Fibroblast of upper back skin (primary cell): ENCODE measurements at regions not wholly inside any gene's neighbourhood (a gene's known extent, or its start where the extent isn't known, plus 50 kb on each side); places are given as distances from the start of the nearest gene placed in this dataset.
"Not testable (repeated sequence)": the region's sequence is repeated elsewhere in the genome, so short reads cannot be mapped to it uniquely, and the experiment has no call there.

ENCODE experiments used
- DNase-seq: peaks from one replicate; pipeline ENCODE4 v3.0.0-alpha.2; 2013

DNA sequence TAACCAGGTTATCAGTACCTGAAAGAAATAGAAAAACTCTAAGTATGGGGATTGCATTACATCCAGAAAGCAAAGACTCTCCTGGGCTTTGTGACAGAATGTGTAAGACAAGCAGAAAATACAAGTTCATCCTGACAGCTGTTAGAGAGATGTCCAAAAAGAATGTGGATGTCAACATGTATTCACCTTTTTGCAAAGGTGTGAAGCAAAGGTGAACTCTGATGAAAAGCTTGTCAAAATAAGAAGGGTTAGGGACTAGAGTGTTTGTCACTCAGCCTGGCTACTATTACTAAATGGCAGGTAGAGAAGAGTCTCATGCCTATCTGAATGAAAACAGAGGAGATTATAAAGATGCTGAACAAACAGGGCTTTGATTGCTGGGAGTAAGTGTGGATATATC is 527.6 kb upstream of the CA10 start:
- no peak for DNase-seq

DNA sequence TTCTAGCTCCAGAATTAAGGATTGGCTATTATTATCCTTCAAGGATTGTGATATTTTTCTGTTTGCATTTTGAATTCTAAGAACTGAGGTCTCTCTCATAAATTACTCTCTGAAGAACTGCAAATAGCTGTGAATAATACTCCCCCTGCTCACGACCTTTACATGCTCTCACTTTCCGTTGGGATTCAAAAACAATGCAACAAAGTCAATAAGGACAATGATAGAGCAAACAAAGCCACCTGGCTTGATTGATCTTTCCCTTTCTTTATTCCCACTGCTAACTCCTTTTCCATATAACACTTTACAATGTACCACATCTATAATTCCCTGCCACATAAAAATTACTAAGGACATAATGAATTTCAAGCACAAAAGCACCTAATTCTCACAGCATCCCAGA is 523.0 kb upstream of the CA10 start:
- DNase-seq = no peak

DNA sequence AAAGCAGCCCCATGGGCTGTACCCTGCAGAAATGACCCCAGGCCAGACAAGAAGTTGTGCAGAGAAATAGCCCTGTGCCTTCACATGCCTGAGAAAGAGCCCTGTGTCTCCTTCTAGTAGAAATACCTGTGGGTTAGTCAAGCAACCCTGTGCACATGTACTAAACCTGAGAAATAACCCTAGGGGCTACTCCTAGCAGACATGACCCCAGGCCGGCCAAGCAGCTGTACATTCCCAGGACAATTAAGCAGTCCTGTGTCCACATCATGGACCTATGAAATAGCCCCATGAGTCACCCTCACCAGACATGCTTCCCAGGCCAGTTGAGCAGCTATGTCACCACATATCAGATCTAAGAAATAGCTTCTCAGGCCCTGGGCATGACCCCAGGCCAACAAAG is 519.7 kb upstream of the CA10 start:
- no peak for DNase-seq

DNA sequence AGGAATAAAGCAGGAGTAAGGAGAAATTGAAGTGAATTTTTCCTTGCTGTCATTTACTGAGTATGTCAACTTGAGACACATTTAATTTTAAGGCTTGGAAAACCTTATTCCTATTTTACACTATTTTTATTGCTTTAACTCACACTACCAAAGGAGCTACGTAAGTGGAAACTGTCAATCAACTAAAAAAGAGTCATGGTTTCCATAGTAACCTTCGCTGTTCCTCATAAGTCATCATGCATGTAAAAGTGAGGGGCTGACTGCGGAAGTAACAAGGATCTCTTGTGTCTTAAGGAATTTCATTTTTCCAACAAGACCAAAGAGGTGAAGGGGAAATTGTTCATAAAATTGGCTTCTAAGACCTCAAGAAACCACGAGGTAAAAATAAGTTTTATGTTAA is 516.2 kb upstream of the CA10 start:
- DNase-seq = no peak

DNA sequence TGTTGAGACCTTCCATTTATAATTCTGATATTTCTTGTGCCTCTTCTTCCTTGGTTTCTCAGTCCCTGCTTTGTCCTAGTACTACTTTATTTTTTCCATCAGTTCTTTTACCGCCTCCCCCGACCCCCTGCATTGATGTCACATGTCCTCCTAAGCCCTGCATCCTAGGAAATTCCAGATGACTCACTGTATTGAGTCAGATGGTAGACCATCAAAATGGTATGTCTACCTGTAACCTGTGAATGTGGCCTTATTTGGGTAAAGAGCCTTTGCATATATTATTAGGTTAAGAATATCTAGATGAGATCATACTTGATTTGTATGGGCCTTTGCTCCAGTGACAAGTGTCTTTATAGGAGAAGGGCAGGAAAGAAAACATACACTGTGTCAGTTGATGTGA is 515.3 kb upstream of the CA10 start:
- no peak for DNase-seq

DNA sequence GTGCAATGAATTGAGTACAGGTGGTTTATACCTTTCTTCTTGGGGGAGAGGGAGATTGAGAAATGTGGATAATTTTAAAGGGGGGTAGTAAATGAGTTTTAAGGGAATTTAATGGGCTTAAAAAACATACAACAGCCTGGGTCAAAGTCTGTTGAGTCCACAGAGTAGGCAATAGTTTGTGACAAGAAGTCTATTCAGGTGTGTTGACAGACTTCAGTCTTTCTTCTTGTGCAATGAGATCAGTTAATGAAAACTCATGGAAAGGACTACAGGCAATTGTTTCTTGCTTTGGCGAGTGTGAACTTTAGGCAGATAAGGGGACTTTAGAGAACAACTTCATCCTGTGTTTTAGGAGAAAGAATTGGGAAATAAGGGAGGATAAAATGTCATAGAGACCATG is 507.8 kb upstream of the CA10 start:
- no peak for DNase-seq

DNA sequence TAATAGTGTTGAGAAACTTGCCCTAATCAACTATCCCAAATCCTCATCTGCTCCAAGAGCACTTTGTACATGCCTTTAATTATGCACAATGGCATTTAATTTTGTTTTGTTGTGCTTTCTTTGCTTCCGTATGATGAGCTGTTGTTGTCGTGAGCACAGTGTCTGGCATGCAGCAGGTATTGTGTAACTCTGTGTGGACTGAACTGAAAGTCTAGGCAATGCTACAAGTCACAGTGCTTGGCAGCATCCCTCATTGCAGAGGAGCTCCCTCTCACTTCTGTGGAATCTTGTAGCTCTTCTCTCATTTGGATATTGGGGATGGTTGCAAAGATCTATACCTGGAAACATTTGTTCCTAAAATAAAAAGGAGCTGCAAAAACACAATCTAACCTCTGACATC is 502.2 kb upstream of the CA10 start:
- DNase-seq = no peak

DNA sequence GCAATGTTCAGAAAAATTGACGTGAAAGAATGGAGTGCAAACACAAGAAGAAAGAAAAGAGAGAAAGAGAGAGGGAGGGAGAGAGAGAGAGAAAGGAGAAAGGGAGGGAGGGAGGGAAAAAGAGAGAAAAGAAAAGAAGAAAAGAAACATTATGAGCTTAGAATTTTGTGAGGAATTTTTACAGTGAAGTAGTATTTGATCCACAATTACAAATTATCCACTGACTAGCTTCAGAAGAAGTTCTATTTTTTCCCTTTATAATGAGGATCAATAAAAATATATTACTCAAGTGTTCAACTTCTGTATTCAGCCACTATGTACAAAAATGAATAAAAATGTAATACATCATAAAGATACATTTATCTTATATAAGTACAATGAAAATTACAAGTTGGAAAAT is 494.5 kb upstream of the CA10 start:
- no peak for DNase-seq

DNA sequence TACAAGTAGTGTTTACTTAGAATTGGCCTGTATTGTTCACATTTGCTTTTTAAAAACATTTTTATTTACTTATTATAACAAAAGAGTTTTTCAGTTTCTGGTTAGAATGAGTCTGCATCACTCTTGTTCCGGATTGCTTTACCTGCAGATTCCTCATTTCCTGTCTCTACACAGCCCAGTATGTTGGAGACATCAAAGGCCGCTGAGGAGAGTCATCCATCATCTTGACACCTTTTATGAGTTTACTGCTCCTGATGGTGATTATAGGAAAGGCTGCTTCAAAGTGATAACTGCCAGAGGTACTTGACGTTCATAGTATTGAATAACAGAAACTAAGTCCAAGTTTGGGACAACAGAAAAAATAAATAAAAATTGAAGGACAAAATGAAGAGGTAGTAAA is 490.5 kb upstream of the CA10 start:
- no peak for DNase-seq

DNA sequence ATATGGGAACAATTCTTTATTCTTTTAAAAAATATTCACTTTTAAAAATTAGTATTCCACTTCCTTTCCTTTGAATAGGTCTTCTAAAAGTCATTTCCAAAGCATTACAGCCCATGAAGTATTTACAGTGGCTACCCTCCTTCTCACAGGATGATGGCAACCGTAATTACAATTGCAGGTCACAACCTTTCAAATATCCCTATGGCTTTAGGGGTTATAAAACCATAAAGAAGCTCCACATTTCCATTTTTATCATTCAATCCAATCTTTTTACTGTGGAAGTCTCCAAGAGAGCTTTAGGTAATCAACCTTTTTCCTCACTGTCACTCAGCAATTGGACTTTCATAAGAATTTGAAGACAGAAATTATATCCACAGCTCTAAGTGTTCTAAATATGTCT is 488.9 kb upstream of the CA10 start:
- no peak for DNase-seq

DNA sequence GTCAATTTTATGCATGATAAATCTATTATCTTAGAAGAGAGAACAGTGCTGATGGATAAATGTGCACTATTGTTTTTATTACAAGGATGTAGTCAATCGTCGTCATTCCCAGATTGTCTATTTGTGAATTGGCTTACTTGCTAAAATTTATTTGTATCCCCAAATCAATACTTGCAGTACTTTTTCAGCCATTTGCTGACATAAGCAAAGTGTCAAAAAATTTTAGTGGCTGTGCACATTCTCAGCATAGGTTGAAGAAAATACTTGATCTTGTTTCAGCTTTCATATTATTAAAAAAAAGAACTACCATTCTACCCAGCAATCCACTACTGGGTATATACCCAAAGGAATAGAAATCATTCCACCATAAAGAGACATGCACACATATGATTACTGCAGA is 477.9 kb upstream of the CA10 start:
- no peak for DNase-seq

DNA sequence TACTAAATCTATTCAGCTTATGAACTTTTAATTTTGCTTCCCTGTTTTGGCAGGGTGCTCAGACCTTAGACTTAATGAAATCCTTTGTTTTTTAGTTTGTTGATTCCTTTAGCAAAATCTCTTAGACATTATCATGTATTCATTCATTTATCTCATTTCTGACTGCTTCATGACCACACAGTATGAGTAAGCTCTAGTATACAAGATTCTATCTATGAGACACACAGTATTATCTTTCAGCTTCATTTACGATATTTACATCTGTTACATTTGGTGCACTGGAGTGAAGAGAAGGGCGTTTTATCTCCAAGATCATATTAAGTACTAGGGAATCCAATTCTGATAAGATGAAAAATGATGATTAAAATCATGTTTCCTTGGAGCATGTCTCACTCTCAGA is 448.1 kb upstream of the CA10 start:
- DNase-seq = no peak

DNA sequence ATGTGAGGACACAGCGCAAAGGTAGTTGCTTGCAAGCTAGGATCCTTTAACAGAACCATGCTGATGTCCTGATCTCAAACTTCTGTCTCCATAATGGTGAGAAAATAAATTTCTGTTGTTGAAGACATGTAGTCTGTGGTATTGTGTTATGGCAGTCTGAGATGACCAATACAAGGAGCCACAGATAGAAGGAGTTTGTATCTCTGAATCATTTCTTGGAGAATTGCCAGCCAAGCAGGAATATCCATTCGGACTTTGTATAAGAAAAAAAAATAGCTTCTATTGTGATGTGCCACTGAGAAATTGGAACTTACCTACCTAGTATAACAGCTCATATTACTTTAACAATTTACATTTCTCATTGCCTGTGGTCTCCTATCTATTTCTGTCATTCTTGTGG is 447.6 kb upstream of the CA10 start:
- peak; percentile 22 for DNase-seq

DNA sequence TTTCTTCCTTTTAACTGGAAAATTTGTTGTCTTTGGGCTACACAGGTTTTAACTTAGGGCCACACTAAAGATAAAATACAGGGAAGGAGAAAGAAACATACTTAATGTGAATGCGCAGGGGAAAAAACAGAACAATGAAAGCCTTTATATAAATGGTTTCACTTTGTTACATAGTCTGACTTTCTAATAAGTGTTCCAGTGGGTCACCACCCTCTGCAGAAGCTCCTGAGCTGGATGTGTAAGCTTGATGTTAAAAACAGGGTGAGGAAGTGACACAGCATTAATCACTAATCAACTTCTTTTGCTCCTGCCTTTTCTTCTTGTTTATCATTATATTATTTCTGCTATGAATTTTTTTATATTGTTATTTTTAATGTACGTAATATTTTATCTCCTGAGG is 445.6 kb upstream of the CA10 start:
- DNase-seq = no peak

DNA sequence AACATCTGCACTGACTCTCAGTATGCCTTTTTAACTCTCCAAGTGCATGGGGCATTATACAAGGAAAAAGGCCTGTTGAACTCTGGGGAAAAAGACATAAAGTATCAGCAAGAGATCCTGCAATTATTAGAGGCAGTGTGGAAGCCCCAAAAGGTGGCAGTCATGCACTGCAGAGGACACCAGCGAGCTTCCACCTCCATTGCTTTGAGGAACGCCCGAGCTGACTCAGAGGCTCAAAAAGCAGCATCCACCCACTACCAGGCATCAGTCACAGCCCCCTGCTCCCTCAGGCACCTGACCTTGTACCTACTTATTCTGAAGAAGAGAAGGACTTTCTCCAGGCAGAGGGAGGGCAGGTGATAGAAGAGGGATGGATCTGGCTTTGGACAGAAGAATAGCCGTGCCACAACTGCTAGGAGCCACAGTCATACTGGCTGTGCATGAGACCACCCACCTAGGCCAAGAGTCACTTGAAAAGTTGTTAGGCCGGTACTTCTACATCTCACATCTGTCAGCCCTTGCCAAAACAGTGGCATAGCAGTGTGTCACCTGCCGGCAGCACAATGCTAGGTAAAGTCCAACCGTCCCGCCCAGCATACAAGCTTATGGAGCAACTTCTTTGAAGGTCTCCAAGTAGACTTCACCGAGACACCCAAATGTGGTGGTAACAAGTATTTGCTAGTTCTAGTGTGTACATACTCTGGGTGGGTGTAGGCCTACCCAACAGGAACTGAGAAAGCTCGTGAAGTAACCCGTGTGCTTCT is 439.1 kb upstream of the CA10 start:
- not testable (repeated sequence) for DNase-seq

DNA sequence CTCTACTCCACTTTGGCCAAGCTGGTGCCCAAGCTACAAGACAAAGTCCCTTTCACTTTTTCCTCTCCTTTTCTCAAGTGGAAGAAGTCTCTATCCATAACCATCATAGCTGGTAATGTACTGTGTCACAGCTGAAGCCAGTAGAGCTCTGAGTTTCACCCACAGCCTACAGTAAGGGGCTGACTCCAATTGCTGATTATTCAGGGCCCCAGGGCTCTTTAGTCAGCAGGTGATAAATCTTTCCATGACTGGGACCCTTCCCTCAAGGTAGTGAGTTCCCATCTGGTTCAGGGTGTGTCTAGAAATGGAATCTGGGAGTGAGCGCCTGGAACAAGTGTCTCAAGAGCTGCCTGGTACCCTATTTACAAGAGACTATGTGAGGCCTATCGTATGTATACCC is 436.0 kb upstream of the CA10 start:
- DNase-seq = no peak

DNA sequence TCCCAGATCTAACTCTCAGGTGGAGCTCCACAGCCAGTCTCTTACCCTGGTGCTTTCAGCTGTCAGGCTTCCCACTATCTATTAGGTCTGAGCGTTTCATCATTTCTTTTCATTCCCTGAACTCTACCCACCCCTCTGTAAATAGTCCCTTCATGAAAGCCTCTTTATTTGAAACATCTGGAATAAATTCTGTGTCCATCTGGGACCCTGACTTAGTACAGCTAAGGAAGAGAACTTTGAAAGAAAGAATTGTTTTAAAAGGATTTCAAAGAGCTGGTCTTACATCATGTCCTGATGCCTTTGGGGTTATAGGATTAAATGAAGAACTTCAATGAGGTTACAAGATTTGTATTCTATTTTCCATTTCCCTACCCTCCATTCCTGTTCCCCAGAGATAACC is 388.5 kb upstream of the CA10 start:
- no peak for DNase-seq

DNA sequence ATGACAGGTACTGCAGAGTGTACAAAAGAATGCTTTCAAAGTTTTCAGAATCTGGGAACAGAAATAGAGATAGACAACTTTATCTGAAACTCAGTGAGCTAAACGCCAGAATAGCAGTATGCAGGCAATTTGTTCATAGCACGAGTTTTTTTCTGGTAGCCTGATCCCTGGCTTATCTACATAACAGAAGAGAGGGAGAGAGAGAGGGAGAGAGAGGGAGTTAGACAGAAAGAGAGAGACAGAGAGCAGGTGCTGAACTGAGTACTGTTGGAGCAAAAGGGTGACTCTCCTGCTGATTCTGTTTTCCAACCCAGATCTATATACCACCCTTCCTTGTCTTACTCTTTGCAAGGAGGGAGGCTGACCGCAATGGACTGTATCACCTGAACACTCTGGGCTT is 388.0 kb upstream of the CA10 start:
- no peak for DNase-seq

DNA sequence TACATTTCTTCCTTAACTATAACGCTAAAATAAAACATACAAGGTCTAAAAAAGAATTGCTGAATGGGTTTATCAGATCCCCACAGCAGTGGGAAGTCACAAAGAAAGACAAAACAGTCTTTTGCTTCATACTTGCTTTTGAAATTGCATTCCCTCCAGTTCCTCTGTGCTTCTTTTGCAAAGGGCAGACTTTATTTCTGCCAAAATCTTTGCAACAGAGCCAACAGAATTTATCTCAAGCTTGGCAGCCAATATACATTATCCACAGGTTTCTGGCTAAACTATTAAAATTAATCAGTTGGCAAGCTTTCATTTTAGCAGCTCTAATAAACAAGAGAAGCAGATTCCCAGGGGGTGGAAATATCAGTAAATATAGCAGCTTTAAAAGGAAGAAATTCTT is 378.9 kb upstream of the CA10 start:
- DNase-seq = no peak

DNA sequence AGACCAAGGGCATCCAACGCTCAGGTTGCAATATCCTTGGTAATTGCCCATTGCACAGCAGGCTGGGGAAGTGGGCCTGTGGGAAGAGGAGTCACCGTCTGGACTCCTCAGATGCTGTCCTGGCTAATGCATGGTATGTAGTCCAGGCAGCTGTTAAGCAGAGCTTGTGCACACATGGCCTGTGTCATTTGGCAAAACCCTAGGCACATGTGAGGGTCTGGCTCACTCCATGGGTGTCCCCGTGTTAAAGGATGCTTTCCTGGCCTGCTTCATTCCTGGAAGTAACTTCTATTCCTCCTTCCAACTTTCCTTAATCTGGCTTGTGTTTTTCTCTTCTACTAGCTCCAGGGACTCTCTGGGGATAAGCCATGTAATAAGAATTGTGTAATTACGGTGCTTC is 378.0 kb upstream of the CA10 start:
- DNase-seq = no peak

DNA sequence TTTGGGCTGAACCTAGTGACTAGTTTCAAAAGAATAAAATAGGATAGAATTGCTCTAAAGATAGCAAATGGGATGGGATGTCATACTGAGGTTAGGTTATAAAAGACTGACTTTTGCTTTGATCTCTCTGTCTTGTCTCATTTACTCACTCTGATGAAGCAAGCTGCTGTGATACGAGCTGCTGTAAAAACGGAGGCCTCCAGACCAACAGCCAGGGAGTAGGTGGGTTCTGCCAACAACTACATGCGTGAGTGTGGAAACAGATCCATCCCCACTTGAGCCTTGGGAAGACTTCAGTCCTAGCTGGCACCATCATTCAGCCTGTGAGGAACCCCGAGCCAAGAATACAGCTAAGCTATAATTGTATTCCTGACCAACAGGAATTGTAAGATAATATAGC is 373.9 kb upstream of the CA10 start:
- DNase-seq = no peak

DNA sequence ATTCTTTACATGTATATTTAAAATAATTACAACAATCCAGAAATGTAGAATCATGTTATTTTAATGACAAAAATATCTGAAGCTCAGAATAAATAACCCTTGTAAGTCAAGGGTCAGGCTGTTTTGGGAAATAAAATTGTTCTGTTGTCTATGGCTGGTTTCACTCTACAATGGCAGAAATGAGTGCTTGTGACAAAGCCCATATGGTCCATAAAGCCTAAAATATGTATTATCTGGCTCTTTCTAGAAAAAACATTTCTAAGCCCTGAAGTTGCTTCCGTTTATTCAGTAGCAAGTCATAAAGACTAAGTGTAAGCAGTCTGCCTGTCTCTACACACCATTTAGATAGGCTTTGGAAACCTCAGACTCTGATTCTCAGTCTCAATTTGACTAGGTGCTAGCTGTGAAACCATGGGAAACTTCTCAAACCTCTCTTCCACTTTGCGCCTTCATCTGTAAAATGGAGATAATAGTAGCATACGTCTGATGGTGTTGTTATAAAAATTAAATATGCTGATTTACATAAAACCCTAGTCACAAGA is 365.7 kb upstream of the CA10 start:
- DNase-seq = no peak

DNA sequence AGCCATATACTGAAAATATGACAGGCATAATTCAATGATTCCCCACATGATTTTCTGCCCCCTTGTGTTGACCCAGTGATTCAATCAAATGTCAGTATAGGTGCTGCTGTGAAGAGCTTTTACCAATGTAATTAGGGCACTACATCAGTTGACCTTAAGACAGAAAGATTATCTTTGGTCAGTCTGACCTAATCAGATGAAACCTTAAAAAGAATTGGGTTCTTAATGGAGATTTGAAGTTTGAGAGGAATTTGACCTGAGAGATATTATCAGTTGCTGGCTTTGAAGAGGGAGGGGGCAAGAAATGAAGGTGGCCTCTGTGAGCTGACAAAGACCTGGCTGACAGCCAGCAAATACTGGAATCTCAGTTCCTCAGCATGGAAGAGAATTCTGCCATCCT is 358.7 kb upstream of the CA10 start:
- no peak for DNase-seq

DNA sequence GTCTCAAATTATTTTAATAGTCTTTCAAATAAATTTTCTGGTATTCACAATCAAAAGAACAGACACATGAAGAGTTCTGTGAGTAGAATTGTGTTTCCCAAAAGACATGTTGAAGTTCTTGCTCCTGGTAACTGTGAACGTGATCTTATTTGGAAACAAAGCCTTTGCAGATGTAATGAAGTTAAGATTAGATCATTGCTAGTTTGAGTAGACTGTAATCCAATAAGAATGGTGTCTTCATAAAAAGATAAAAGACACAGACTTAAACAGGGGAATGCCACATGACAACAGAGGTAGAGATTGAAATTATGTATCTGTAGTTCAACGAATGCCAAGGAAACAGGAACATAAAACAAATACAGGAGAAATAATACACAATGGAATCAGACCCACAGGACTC is 357.4 kb upstream of the CA10 start:
- no peak for DNase-seq

DNA sequence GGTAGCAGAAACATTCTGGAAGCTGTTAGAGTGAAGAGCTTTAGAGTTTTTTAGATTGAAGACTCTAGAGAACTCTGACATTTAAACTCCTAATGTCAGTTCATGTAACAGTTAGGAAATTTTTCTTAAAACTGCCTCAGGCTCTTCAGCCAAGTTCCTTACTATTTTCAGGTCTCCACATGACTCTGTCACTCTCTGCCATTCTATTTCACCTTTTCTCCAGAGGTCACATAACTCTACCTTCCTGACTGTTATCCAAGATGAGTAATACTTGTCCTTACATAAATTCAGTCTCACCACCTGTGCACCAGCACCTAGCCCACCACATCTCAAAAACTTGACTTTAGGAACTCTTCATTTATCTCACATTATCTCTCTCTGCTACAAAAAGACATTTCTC is 347.1 kb upstream of the CA10 start:
- DNase-seq = no peak
